Left hindlimb (tissue), 1 donor: ENCODE measurements at regions not wholly inside any gene's neighbourhood (a gene's known extent, or its start where the extent isn't known, plus 50 kb on each side); places are given as distances from the start of the nearest gene placed in this dataset.
A peak's percentile ranks its signal among the peaks of the same experiment; 100 is the strongest.

Experiments
- DNase-seq: peaks from one replicate; pipeline ENCODE4 v3.0.0-alpha.2; 2018

GRCh38 chr15:39226169-39226937, 354.5 kb upstream of the THBS1 start:
- DNase-seq: no peak

GRCh38 chr15:39227001-39227400, 353.9 kb upstream of the THBS1 start:
- no peak for DNase-seq

GRCh38 chr15:39228889-39229288, 352.0 kb upstream of the THBS1 start:
- no peak for DNase-seq

DNA sequence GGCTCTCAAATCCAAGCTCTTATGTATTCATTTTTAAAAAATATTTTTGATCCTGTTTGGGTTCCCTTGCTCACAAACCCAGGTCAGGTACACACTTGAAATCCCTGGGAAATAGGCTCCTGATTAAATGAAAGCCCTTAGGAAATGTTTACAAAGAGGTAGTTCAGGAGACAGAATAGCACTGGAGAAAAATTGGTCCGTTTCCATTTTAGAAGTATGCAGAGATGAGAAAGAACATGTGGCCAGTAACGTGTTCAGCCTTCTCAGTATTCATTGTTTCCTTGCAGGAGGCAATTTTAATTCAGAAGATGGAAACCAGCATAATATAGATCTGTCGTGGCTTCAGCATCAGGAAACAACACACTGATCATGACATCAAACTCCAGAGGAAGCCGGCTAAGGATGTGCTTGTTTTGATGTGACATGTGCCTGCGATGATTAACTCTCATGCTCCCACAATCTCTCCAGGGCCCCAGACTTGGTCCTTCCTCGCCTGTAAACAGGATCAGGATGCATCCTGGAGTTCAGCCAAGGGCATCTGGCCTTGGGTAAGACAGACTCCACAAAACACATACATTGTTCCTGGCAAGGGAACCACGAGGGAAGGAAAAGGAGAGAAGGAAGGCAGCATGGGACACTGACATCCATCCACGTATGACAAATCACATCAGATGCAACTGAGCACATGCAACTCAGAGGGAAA, 350.5 kb upstream of the THBS1 start:
- no peak for DNase-seq

GRCh38 chr15:39230908-39231285, 350.0 kb upstream of the THBS1 start:
- no peak for DNase-seq

DNA sequence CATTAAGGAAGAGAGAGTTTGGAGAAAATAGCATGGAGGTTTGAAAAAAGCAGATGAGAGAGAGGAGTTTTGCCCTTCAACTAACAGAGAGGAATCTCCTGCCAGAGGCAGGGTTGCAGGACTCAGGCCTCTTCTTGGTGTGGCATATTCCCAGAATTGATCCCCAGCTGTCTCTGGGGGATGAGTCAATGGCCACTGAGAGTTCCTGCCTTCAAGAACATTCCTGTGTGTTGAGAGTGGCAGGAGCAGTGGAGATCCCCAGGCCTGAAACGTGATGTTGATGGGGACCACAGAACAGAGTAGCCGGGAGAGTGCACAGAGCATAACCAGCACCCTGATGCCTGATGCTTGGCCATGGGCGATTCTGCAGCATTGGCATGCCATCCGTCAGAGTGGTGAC, 348.4 kb upstream of the THBS1 start:
- DNase-seq: no peak

GRCh38 chr15:39235084-39235795, 345.6 kb upstream of the THBS1 start:
- DNase-seq: no peak

DNA sequence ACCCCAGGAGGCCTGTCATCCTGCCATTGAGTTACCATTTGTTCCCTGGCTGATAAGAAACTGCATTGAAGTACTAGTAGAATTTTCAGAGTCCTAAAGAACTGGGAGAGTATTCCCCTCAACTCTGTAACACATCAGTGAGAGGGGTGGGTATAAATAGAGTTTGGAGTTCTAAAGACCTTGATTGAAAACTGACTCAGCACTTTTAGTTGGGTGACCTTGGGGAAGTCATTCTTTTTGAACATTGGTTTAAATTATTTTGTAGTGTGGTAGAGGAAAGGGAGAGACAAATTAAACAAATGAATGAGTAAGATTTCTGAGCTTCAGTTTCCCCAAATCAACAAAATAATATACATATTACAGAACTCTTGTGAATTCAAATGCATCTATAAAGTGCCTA, 344.5 kb upstream of the THBS1 start:
- no peak for DNase-seq

- DNase-seq: no peak
Measured at GRCh38 chr15:39238443-39238842, 342.4 kb upstream of the THBS1 start.

- DNase-seq: no peak
Measured at GRCh38 chr15:39239562-39239961, 341.3 kb upstream of the THBS1 start.

- DNase-seq: no peak
Measured at GRCh38 chr15:39242345-39242744, 338.5 kb upstream of the THBS1 start.

DNA sequence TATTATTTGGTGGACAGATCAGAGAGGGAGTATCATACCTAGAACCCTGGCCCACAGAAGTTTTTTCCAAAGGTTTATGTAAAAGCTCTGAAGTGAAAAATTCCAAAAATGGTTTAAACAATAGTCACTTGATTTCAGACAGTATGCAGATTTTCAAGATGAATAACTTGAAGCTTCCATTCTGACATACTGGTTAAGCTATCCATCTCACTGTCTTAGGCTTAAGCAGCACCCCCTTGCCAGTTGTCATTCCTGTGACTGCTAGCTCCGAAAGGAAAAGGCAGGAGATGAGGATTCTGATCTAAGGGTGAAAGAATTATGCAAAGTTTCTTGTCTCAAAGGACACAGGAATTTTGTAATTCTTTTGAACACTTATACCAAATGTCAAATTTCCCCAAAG, 337.5 kb upstream of the THBS1 start:
- DNase-seq: no peak

DNA sequence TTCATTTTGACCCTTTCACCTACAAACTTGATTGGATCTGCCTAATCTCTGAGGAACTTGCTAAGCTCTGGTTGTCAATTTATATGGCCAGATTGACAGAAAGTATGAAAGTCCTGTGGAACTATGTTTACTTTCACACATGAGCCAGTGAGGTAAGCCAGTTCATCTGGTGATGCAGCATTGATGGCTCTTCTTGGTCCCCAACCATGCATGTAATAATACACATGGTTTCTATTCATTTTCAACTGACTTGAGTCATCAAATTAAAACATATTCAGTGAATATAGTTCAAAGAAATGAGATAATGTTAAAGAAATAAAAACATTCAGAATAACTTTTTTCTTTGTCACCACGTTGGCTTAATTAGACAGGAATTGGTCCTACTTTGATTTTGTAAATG, 336.1 kb upstream of the THBS1 start:
- no peak for DNase-seq

DNA sequence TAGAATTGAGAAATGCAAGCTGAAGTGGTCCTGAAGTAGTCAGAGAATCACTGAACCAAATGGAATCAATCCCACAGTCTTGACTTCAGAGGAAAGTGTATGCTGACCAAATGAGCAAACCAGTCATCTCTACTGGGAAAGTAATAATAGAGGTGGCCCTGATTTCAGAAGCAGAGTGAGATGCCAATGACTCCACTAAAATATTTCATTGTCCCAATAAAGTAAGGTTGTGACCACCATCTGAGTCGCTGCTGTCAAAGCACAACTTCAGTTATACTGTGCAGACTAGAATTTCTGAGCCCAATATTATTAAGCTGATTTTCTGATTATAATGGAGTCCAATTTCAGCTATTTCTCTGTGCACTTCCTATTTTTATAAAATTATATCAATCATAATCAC, 334.4 kb upstream of the THBS1 start:
- no peak for DNase-seq

GRCh38 chr15:39247574-39247973, 333.3 kb upstream of the THBS1 start:
- no peak for DNase-seq

- no peak for DNase-seq
Measured at GRCh38 chr15:39248204-39248603, 332.7 kb upstream of the THBS1 start.

DNA sequence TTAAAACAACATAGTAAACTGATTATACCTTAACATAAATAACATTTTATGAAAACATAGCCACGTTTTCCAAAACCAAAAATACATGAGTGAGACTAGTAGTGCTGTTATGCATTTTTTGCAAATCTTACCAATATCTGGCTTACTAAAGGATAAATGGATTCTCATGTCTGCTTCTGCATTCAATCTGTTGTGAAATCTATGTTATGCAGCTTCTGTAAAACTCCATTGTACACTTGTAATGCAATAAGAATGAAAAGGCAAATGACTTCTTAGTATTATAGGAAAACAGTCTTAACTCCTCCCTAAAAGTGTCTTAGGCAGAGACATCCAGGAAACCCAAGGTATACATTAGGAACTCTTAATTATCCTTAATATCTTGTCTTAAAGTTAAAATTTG, 330.9 kb upstream of the THBS1 start:
- DNase-seq: no peak

GRCh38 chr15:39250460-39251186, 330.3 kb upstream of the THBS1 start:
- no peak for DNase-seq

- DNase-seq: no peak
Measured at GRCh38 chr15:39251413-39252133, 329.3 kb upstream of the THBS1 start.

GRCh38 chr15:39252134-39252470, 328.8 kb upstream of the THBS1 start:
- DNase-seq: peak; percentile 57

GRCh38 chr15:39253552-39253951, 327.3 kb upstream of the THBS1 start:
- no peak for DNase-seq

DNA sequence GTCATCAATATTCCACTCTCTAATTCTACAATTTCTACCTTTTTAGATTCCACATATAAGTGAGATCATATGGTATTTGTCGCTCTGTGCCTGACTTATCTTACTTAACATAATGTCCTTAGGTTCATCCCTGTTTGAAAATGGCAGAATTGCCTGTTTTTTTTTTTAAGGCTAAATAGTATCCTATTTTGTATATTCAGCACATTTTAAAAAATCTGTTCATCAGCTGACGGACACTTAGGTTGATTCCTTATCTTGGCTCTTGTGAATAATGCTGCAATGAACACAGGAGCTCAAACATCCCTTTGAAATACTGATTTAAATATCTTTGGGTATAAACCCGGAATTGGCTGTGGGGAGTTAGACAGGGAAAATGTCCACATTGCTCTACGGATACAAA, 326.7 kb upstream of the THBS1 start:
- DNase-seq: no peak

GRCh38 chr15:39255760-39256159, 325.1 kb upstream of the THBS1 start:
- DNase-seq: peak; percentile 47
